GM06990 (cell line): ENCODE measurements at regions not wholly inside any gene's neighbourhood (a gene's known extent, or its start where the extent isn't known, plus 50 kb on each side); places are given as distances from the start of the nearest gene placed in this dataset.
A peak's percentile ranks its signal among the peaks of the same experiment; 100 is the strongest.

Experiments used
- DNase-seq: peaks from one replicate; pipeline ENCODE4 v3.0.0-alpha.2; 2011; ENCODE audit not compliant: insufficient read length; ENCODE audit errors: extremely low read depth
- H3K27me3 ChIP-seq: replicated peaks from 2 replicates; pipeline ENCODE4 v1.6.0; 2011; ENCODE audit warnings: low read length; ENCODE audit not compliant: control insufficient read depth, insufficient read depth
- H3K36me3 ChIP-seq: 2 replicates; pipeline ENCODE4 v1.5.1; 2011; ENCODE audit warnings: low read length; ENCODE audit not compliant: control insufficient read depth, insufficient read depth
- H3K4me3 ChIP-seq: replicated peaks from 2 replicates; pipeline ENCODE4 v1.5.1; 2011; ENCODE audit warnings: low read depth, mild to moderate bottlenecking, control low read depth, low read length
- TF ChIP-seq, protein P1 (sequence below): IDR thresholded peaks from 2 replicates; pipeline ENCODE4 v1.5.1; 2011; ENCODE audit warnings: low read length, control low read depth, mild to moderate bottlenecking, inconsistent platforms; ENCODE audit not compliant: insufficient read depth, poor library complexity, severe bottlenecking

DNA sequence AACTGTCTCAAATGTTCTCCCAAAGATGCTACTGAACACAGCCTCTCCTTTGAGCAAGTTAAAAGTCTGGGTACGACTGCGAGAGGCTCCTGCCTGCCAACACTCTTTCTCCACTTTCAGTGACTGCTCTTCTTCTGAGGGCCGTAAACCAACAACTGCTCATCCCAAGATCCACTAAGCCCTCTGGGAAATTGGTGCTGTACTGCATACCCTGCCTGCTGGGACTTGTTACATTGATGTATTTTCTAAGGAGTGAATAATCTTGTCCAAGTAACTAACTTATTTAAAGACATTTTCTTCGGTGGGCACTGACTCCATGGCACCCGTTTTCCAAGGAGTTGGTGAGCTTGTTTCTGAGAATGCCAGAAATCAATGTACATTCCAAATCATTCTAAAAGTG lies 87.2 kb downstream of the ZNF280B start:
- no peak for DNase-seq
- TF ChIP-seq, protein P1, sequence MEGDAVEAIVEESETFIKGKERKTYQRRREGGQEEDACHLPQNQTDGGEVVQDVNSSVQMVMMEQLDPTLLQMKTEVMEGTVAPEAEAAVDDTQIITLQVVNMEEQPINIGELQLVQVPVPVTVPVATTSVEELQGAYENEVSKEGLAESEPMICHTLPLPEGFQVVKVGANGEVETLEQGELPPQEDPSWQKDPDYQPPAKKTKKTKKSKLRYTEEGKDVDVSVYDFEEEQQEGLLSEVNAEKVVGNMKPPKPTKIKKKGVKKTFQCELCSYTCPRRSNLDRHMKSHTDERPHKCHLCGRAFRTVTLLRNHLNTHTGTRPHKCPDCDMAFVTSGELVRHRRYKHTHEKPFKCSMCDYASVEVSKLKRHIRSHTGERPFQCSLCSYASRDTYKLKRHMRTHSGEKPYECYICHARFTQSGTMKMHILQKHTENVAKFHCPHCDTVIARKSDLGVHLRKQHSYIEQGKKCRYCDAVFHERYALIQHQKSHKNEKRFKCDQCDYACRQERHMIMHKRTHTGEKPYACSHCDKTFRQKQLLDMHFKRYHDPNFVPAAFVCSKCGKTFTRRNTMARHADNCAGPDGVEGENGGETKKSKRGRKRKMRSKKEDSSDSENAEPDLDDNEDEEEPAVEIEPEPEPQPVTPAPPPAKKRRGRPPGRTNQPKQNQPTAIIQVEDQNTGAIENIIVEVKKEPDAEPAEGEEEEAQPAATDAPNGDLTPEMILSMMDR = no peak
- Histone ChIP-seq H3K4me3 (no peak overlapping the region), H3K27me3 (no peaks in the 10 kb centered on the region), H3K36me3 (no peaks in the 10 kb centered on the region)

DNA sequence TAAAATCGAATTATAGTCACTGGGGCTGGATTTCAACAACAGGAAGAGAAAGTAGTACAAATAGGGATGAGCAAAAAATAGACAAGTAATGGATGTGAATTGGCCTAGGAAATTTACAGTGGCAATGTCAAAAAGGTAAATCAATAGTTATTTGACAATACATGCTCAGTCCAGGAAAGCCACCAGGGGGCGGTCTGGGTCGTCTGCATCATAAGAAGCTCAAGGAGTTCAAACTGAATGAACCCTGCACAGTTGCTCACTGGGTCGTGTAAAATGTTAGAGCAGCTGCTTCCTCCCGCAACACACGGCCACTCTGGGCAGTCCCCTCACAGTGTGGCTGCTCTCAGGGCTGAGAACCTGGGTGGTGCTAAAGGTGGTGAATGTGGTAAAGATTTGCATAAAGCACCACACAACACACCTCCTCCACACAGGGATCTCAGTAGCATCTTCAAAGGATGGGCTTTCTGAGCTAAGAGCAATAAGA lies 85.9 kb downstream of the ZNF280B start:
- TF ChIP-seq, protein P1 = peak; percentile 94
- peak; percentile 74 for DNase-seq
- H3K36me3 ChIP-seq = no peaks in the 10 kb centered on the region
- H3K27me3 ChIP-seq = no peaks in the 10 kb centered on the region
- H3K4me3 ChIP-seq = no peak overlapping the region

DNA sequence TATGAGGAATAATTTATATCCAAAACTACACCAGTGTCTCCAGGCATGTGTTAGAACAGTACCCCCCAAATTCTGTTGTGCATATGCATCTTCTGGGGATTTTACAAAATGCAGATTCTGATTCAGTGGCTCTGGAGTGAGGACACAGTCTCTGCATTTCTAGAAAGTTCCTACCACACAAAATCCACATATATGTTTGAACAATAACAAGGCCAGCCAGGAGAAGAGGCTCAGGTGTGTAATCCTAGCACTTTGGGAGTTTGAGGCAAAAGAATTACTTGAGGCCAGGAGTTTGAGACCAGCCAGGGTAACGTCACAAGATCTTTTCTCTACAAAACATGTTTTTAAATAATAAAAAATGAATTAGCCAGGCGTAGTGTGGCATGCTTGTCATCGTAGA lies 84.9 kb downstream of the ZNF280B start:
- Histone ChIP-seq H3K4me3 (no peak overlapping the region), H3K27me3 (no peaks in the 10 kb centered on the region), H3K36me3 (no peaks in the 10 kb centered on the region)
- DNase-seq = no peak
- TF ChIP-seq, protein P1 = no peak

DNA sequence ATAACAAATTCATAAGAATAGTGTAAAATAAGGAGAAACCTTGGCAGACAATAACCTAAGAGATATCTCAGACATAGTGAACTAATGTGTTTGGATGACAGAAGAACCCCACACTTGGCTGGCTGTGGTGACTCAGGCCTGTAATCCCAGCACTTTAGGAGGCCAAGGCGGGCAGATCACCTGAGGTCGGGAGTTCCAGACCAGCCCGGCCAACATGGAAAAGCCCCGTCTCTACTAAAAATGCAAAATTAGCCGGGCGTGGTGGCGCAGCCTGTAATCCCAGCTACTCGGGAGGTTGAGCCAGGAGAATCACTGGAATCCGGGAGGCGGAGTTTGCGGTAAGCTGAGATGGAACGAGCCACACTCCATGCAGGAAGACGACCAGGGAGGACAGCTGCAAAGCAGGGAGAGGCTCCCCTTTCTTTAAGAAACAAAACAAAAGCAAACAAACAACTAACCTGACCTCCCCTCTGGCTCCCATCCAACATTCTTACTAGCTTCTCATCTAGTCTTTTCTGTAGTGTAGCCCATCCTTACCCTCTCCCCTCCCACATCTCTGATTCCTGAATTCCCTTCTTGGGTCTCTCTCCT lies 84.2 kb downstream of the ZNF280B start:
- no peaks in the 10 kb centered on the region for H3K27me3 ChIP-seq
- TF ChIP-seq, protein P1 = no peak
- DNase-seq = no peak
- no peaks in the 10 kb centered on the region for H3K36me3 ChIP-seq
- no peak overlapping the region for H3K4me3 ChIP-seq

DNA sequence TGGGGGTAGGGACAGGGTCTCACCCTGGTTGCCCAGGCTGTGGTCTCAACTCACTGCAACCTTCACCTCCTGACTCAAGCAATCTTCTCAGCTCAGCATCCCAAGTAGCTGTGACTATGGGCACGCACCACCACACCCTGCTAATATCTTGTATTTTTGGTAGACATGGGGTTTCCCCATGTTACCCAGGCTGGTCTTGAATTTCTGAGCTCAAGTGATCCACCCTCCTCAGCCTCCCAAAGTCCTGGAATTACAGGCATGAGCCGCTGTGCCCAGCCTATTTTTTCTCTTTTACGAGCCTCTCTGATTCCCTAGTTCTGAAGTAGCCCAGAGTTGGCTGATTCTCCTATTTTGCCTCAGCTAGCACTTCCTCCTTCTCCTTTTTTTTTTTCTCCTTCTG lies 83.6 kb downstream of the ZNF280B start:
- no peak overlapping the region for H3K4me3 ChIP-seq
- DNase-seq = no peak
- no peaks in the 10 kb centered on the region for H3K27me3 ChIP-seq
- H3K36me3 ChIP-seq = no peaks in the 10 kb centered on the region
- TF ChIP-seq, protein P1 = no peak

DNA sequence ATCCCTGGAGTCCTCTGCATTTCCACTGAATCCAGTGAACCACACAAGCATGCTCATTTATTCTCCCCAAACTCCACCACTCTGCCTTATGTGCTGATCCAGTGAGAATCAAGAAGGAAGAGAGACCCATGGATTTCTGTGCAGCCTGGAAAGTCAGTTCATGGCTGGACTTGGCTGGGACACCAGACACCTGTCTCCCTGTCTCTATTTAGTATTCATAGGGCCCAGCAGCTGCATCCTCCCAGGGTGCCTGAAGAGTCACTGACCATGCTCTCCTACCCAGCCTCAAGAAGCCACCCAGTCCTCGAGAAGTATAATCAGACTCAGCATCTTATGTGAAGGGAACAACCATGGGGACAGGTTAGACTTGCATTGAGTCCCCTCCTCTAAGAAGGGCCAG lies 83.2 kb downstream of the ZNF280B start:
- H3K36me3 ChIP-seq = no peaks in the 10 kb centered on the region
- no peak overlapping the region for H3K4me3 ChIP-seq
- DNase-seq = no peak
- H3K27me3 ChIP-seq = no peaks in the 10 kb centered on the region
- TF ChIP-seq, protein P1 = no peak
